H9 (cell line): ENCODE measurements at regions not wholly inside any gene's neighbourhood (a gene's known extent, or its start where the extent isn't known, plus 50 kb on each side); places are given as distances from the start of the nearest gene placed in this dataset.

Source experiments
- DNase-seq: peaks from one replicate; pipeline ENCODE4 v3.0.0-alpha.2; 2017
- H2AFZ ChIP-seq: one replicate; pipeline ENCODE4 v1.6.1; 2013; ENCODE audit warnings: mild to moderate bottlenecking, low read length, control low read depth, moderate library complexity
- H2AK5ac ChIP-seq: 2 replicates; pipeline ENCODE4 v1.6.1; 2013; ENCODE audit warnings: low read length, control low read depth, mixed read lengths; ENCODE audit not compliant: insufficient read length
- H2BK120ac ChIP-seq: one replicate; pipeline ENCODE4 v1.6.1; 2013; ENCODE audit warnings: low read depth, mild to moderate bottlenecking, low read length, control low read depth, inconsistent platforms; ENCODE audit not compliant: poor library complexity, severe bottlenecking
- H2BK12ac ChIP-seq: 2 replicates; pipeline ENCODE4 v1.6.1; 2013; ENCODE audit warnings: low read length, control low read depth, mixed read lengths, low read depth; ENCODE audit not compliant: insufficient read length
- H2BK15ac ChIP-seq: 2 replicates; pipeline ENCODE4 v1.6.1; 2013; ENCODE audit warnings: low read depth, low read length, control low read depth
- H2BK20ac ChIP-seq: one replicate; pipeline ENCODE4 v1.6.1; 2013; ENCODE audit warnings: low read depth, mild to moderate bottlenecking, low read length, control low read depth, inconsistent platforms; ENCODE audit not compliant: poor library complexity, severe bottlenecking
- H2BK5ac ChIP-seq: 2 replicates; pipeline ENCODE4 v1.6.1; 2013; ENCODE audit warnings: low read length, control low read depth, mixed read lengths; ENCODE audit not compliant: insufficient read length
- H3K14ac ChIP-seq: 2 replicates; pipeline ENCODE4 v1.6.1; 2013; ENCODE audit warnings: low read length, control low read depth; ENCODE audit not compliant: insufficient read depth
- H3K18ac ChIP-seq: 2 replicates; pipeline ENCODE4 v1.6.1; 2013; ENCODE audit warnings: low read depth, mild to moderate bottlenecking, mixed read lengths, low read length, control low read depth; ENCODE audit not compliant: insufficient read length
- H3K23ac ChIP-seq: 2 replicates; pipeline ENCODE4 v1.6.1; 2013; ENCODE audit warnings: low read length, control low read depth, mixed read lengths, low read depth; ENCODE audit not compliant: insufficient read length
- H3K23me2 ChIP-seq: 2 replicates; pipeline ENCODE4 v1.6.1; 2013; ENCODE audit warnings: low read depth, mild to moderate bottlenecking, mixed read lengths, low read length, control low read depth; ENCODE audit not compliant: insufficient read length, poor library complexity, severe bottlenecking
- H3K27ac ChIP-seq: 2 replicates; pipeline ENCODE4 v1.5.1; 2013; ENCODE audit warnings: low read length, control low read depth, mixed read lengths, low read depth; ENCODE audit not compliant: insufficient read length
- H3K27me3 ChIP-seq: 2 replicates; pipeline ENCODE4 v1.6.1; 2013; ENCODE audit warnings: low read length, control low read depth, inconsistent platforms; ENCODE audit not compliant: insufficient read depth
- H3K4ac ChIP-seq: 2 replicates; pipeline ENCODE4 v1.6.1; 2013; ENCODE audit warnings: low read depth, mild to moderate bottlenecking, control low read depth, inconsistent platforms, low read length, moderate library complexity
- H3K4me1 ChIP-seq: 2 replicates; pipeline ENCODE4 v1.6.1; 2013; ENCODE audit warnings: low read length, control low read depth, inconsistent platforms; ENCODE audit not compliant: insufficient read depth
- H3K4me2 ChIP-seq: 2 replicates; pipeline ENCODE4 v1.6.1; 2013; ENCODE audit warnings: low read length, control low read depth, mixed read lengths; ENCODE audit not compliant: insufficient read length, insufficient read depth
- H3K56ac ChIP-seq: 2 replicates; pipeline ENCODE4 v1.6.1; 2013; ENCODE audit warnings: low read depth, mild to moderate bottlenecking, mixed read lengths, low read length, control low read depth; ENCODE audit not compliant: insufficient read length
- H3K79me1 ChIP-seq: 2 replicates; pipeline ENCODE4 v1.6.1; 2013; ENCODE audit warnings: low read depth, mild to moderate bottlenecking, moderate library complexity, low read length, control low read depth, inconsistent platforms; ENCODE audit not compliant: insufficient read depth, poor library complexity, severe bottlenecking
- H3K79me2 ChIP-seq: 2 replicates; pipeline ENCODE4 v1.6.1; 2013; ENCODE audit warnings: low read length, control low read depth, inconsistent platforms; ENCODE audit not compliant: insufficient read depth
- H3K9ac ChIP-seq: 2 replicates; pipeline ENCODE4 v1.6.1; 2013; ENCODE audit warnings: low read length, control low read depth, mixed read lengths; ENCODE audit not compliant: insufficient read length; ENCODE audit errors: extremely low read depth
- H3K9me3 ChIP-seq: one replicate; pipeline ENCODE4 v1.6.1; 2013; ENCODE audit warnings: low read depth, low read length, inconsistent platforms; ENCODE audit not compliant: control insufficient read depth
- H3T11ph ChIP-seq: one replicate; pipeline ENCODE4 v1.6.1; 2013; ENCODE audit warnings: mild to moderate bottlenecking, low read length, control low read depth, inconsistent platforms
- H4K20me1 ChIP-seq: one replicate; pipeline ENCODE4 v1.6.1; 2013; ENCODE audit not compliant: control insufficient read depth, insufficient read length, insufficient read depth
- H4K5ac ChIP-seq: 2 replicates; pipeline ENCODE4 v1.6.1; 2013; ENCODE audit warnings: low read depth, mild to moderate bottlenecking, mixed read lengths, low read length, control low read depth; ENCODE audit not compliant: insufficient read length
- H4K8ac ChIP-seq: replicated peaks from 2 replicates; pipeline ENCODE4 v1.6.1; 2013; ENCODE audit warnings: low read length, control low read depth, mixed read lengths, low read depth; ENCODE audit not compliant: insufficient read length
- H4K91ac ChIP-seq: 2 replicates; pipeline ENCODE4 v1.6.1; 2013; ENCODE audit warnings: low read depth, mild to moderate bottlenecking, moderate library complexity, mixed read lengths, low read length, control low read depth; ENCODE audit not compliant: insufficient read length
- H3K27ac Mint-ChIP-seq, 3 experiments: 2 replicates in 2 of 3; 3 replicates in 1 of 3; pipeline ENCODE4 v1.8.0; 2020 to 2021; ENCODE audit warnings: mixed read lengths in 3 of 3, mild to moderate bottlenecking in 1 of 3, moderate library complexity in 1 of 3
- H3K27me3 Mint-ChIP-seq: 2 replicates; pipeline ENCODE4 v1.8.0; 2021; ENCODE audit warnings: low read depth, mild to moderate bottlenecking, moderate library complexity, mixed read lengths
- H3K36me3 Mint-ChIP-seq, 3 experiments: 2 replicates in 2 of 3; 3 replicates in 1 of 3; pipeline ENCODE4 v1.8.0; 2020 to 2021; ENCODE audit warnings: low read depth in 3 of 3, mixed read lengths in 3 of 3; ENCODE audit not compliant: insufficient read depth in 1 of 3
- H3K4me1 Mint-ChIP-seq, 2 experiments: 2 replicates each; pipeline ENCODE4 v1.8.0; 2020; ENCODE audit warnings: mixed read lengths in 2 of 2
- H3K4me3 Mint-ChIP-seq, 2 experiments: 2 replicates in 1 of 2; 3 replicates in 1 of 2; pipeline ENCODE4 v1.8.0; 2020 to 2021; ENCODE audit warnings: mild to moderate bottlenecking in 2 of 2, mixed read lengths in 2 of 2, moderate library complexity in 1 of 2
- H3K9me3 Mint-ChIP-seq, 2 experiments: 2 replicates in 1 of 2; 3 replicates in 1 of 2; pipeline ENCODE4 v1.8.0; 2020; ENCODE audit warnings: mild to moderate bottlenecking in 2 of 2, mixed read lengths in 2 of 2, moderate library complexity in 1 of 2
- CTCF ChIP-seq: fragments of 200-600 bp; sonication (generic); conservative IDR thresholded peaks from 3 replicates; pipeline ENCODE4 v1.8.0; 2021; ENCODE audit warnings: antibody characterized with exemption, mild to moderate bottlenecking
- WGBS: extraction: QIAGEN DNeasy Blood & Tissue Kit; methylation state at CpG from one replicate; pipeline ENCODE4 v1.1.7; 2013; ENCODE audit warnings: missing lambda C conversion rate, low lambda C conversion rate, mixed read lengths; ENCODE audit not compliant: insufficient read length; ENCODE audit errors: extremely low coverage; 5-methylcytosine and 5-hydroxymethylcytosine counted together

DNA sequence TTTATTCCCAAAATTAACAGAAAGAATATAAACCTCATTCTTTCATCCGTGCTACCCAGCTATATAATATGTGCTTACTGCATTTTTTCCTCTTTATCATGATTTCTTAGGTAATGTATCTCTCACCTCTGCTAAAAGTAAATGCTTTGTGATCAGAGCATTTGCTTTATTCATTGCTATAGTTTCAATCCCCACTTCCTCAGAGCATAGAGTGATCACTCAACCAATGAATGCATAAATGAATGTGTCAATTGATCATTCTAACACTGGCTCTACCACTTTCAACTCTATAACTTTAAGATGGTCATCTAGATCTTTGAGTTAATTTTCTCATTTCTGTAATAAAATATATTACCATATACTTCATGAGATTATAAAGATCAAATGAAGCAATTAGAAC is 719.2 kb downstream of the CETN3 start:
- H2BK120ac ChIP-seq: no peak overlapping the region
- no peak overlapping the region for H4K5ac ChIP-seq
- no peak overlapping the region for H3K56ac ChIP-seq
- no peak overlapping the region for H3K27ac ChIP-seq
- H3K23me2 ChIP-seq: no peaks in the 10 kb centered on the region
- Mint-ChIP-seq H3K27ac (no peak overlapping the region), H3K27me3 (no peaks in the 10 kb centered on the region; the same call in 1 of the 2 replicates), H3K9me3 (no peaks in the 10 kb centered on the region), H3K36me3 (no peaks in the 10 kb centered on the region), H3K4me3 (no peak overlapping the region), H3K4me1 (peaks cover 12 to 14% of the 10 kb centered on the region in 2 experiments)
- H3K4me2 ChIP-seq: no peak overlapping the region
- H3K4ac ChIP-seq: no peak overlapping the region
- H2BK20ac ChIP-seq: no peak overlapping the region
- no peak overlapping the region for H2BK15ac ChIP-seq
- H3K27me3 ChIP-seq: no peaks in the 10 kb centered on the region
- no peak overlapping the region for H3K14ac ChIP-seq
- no peaks in the 10 kb centered on the region for H4K20me1 ChIP-seq
- no peak for DNase-seq
- no peak for TF ChIP-seq CTCF
- no peak overlapping the region for H2AFZ ChIP-seq
- no peaks in the 10 kb centered on the region; the same call in 1 of the 2 replicates for H3K4me1 ChIP-seq
- H2BK12ac ChIP-seq: no peak overlapping the region
- H3T11ph ChIP-seq: no peak overlapping the region
- no peak overlapping the region for H3K23ac ChIP-seq
- H4K91ac ChIP-seq: no peak overlapping the region
- no peaks in the 10 kb centered on the region for H3K79me2 ChIP-seq
- H2AK5ac ChIP-seq: no peak overlapping the region
- H3K79me1 ChIP-seq: no peaks in the 10 kb centered on the region
- WGBS: no CpG with 5 or more reads among the region's 1 CpG
- H2BK5ac ChIP-seq: no peak overlapping the region
- no peaks in the 10 kb centered on the region for H3K9me3 ChIP-seq
- no peak overlapping the region for H4K8ac ChIP-seq
- no peak overlapping the region for H3K9ac ChIP-seq
- H3K18ac ChIP-seq: no peak overlapping the region
